PC-9 (cell line): ENCODE measurements at regions not wholly inside any gene's neighbourhood (a gene's known extent, or its start where the extent isn't known, plus 50 kb on each side); places are given as distances from the start of the nearest gene placed in this dataset.

Experiments
- BruUV-seq: library from RNA; stranded (reverse); fragments of 400-500 nt; replicated peaks from 2 replicates; lab custom pipeline; 2021; lab: Mats Ljungman, UMichigan
- CTCF ChIA-PET: fragments of 300-600 bp; sonication (Branson Sonifier 250); formaldehyde crosslinking; loops from one replicate; lab custom pipeline; 2022; ENCODE audit warnings: antibody characterized with exemption; lab: Charles Lee
- POLR2A ChIA-PET: fragments of 300-600 bp; sonication (Branson Sonifier 250); formaldehyde crosslinking; loops from one replicate; lab custom pipeline; 2022; ENCODE audit warnings: antibody characterized with exemption; ENCODE audit not compliant: unreplicated experiment; lab: Charles Lee
- DNase-seq, 2 experiments: peaks; one replicate each; pipeline versions ENCODE4 v3.0.0 to v3.0.0-alpha.2; 2015 to 2022; ENCODE audit warnings: mixed read lengths in 1 of 2
- H2AFZ ChIP-seq: fragments of 200-600 bp; sonication (generic); 2 replicates; pipeline ENCODE4 v1.8.1; 2017; ENCODE audit warnings: antibody characterized with exemption
- H3F3A ChIP-seq: fragments of 200-600 bp; sonication (generic); 2 replicates; pipeline ENCODE4 v1.8.1; 2017; ENCODE audit warnings: antibody characterized with exemption, mild to moderate bottlenecking, low read depth; ENCODE audit not compliant: insufficient read depth
- H3K27ac ChIP-seq: fragments of 200-600 bp; sonication (generic); 2 replicates; pipeline ENCODE4 v1.6.1; 2016; ENCODE audit warnings: mixed run types
- H3K27me3 ChIP-seq: fragments of 200-600 bp; sonication (generic); 2 replicates; pipeline ENCODE4 v1.6.1; 2016; ENCODE audit warnings: low read depth, mixed run types; ENCODE audit not compliant: insufficient read depth
- H3K36me3 ChIP-seq: fragments of 200-600 bp; sonication (generic); 2 replicates; pipeline ENCODE4 v1.6.1; 2016; ENCODE audit warnings: low read depth, mixed run types
- H3K4me1 ChIP-seq: fragments of 200-600 bp; sonication (generic); replicated peaks from 2 replicates; pipeline ENCODE4 v1.6.1; 2016; ENCODE audit warnings: mixed run types; ENCODE audit not compliant: insufficient read depth
- H3K4me2 ChIP-seq: fragments of 200-600 bp; sonication (generic); 2 replicates; pipeline ENCODE4 v1.6.1; 2017; ENCODE audit warnings: mixed run types
- H3K4me3 ChIP-seq: fragments of 200-600 bp; sonication (generic); 2 replicates; pipeline ENCODE4 v1.6.1; 2016; ENCODE audit warnings: mixed run types
- H3K79me2 ChIP-seq: fragments of 200-600 bp; sonication (generic); 2 replicates; pipeline ENCODE4 v1.6.1; 2017; ENCODE audit warnings: low read depth, mixed run types
- H3K9me2 ChIP-seq: fragments of 200-600 bp; sonication (generic); 2 replicates; pipeline ENCODE4 v1.8.1; 2017; ENCODE audit warnings: mild to moderate bottlenecking; ENCODE audit not compliant: insufficient read depth
- H3K9me3 ChIP-seq: fragments of 200-600 bp; sonication (generic); 2 replicates; pipeline ENCODE4 v1.8.1; 2016; ENCODE audit warnings: low read depth; ENCODE audit not compliant: insufficient read depth
- H4K20me1 ChIP-seq: fragments of 200-600 bp; sonication (generic); 2 replicates; pipeline ENCODE4 v1.8.1; 2017; ENCODE audit not compliant: insufficient read depth
- CTCF ChIP-seq: fragments of 200-600 bp; sonication (generic); conservative IDR thresholded peaks from 2 replicates; pipeline ENCODE4 v1.6.1; 2017; ENCODE audit warnings: mixed run types, antibody characterized with exemption, mild to moderate bottlenecking, moderate library complexity
- EZH2 ChIP-seq: fragments of 200-600 bp; sonication (generic); IDR thresholded peaks from 2 replicates; pipeline ENCODE4 v1.8.0; 2017; ENCODE audit warnings: antibody characterized with exemption, low read depth
- intact Hi-C: fragments of 100-400 bp; cut with micrococcal nuclease; formaldehyde crosslinking; loops from one replicate; pipeline ENCODE4 v1.10.0; 2022; ENCODE audit not compliant: unreplicated experiment

GRCh38 chr21:41579692-41580091 is 71.7 kb upstream of the TMPRSS2 start:
- Histone ChIP-seq H3K36me3 (no peaks in the 10 kb centered on the region), H3K27ac (no peak overlapping the region), H4K20me1 (no peaks in the 10 kb centered on the region), H3K9me2 (no peaks in the 10 kb centered on the region), H3K4me2 (no peak overlapping the region), H2AFZ (no peak overlapping the region), H3K4me3 (no peak overlapping the region), H3K4me1 (peaks cover 46% of the 10 kb centered on the region), H3K9me3 (peaks cover 5% of the 10 kb centered on the region), H3K79me2 (no peaks in the 10 kb centered on the region), H3F3A (peaks cover 26% of the 10 kb centered on the region; the same call in 1 of the 2 replicates), H3K27me3 (no peaks in the 10 kb centered on the region)
- no peak for DNase-seq
- intact Hi-C loops, result no loop called here
- CTCF ChIA-PET, result no interaction called here
- no TSS peak for BruUV-seq
- TF ChIP-seq EZH2, result no peak
- TF ChIP-seq CTCF, result no peak
- POLR2A ChIA-PET, result interaction anchor here (0.6 kb wide), 1 partner anchor 15 kb away, joined by 3 read pairs; no protein-coding TSS in a partner anchor

GRCh38 chr21:41578716-41579115 is 70.8 kb upstream of the TMPRSS2 start:
- Histone ChIP-seq H2AFZ (no peak overlapping the region), H3K4me3 (no peak overlapping the region), H3K9me3 (peaks cover 5% of the 10 kb centered on the region), H3K4me1 (peaks cover 37% of the 10 kb centered on the region), H4K20me1 (no peaks in the 10 kb centered on the region), H3K79me2 (no peaks in the 10 kb centered on the region), H3K4me2 (no peak overlapping the region), H3F3A (peaks cover 24% of the 10 kb centered on the region; the same call in 1 of the 2 replicates), H3K27ac (no peak overlapping the region), H3K36me3 (no peaks in the 10 kb centered on the region), H3K9me2 (no peaks in the 10 kb centered on the region), H3K27me3 (no peaks in the 10 kb centered on the region)
- intact Hi-C loops, result no loop called here
- no peak for TF ChIP-seq CTCF
- TF ChIP-seq EZH2, result no peak
- CTCF ChIA-PET, result no interaction called here
- no peak for DNase-seq
- POLR2A ChIA-PET, result no interaction called here
- no TSS peak for BruUV-seq

- no peak for DNase-seq
- peaks cover 31% of the 10 kb centered on the region for H3K4me1 ChIP-seq
- CTCF ChIA-PET, result no interaction called here
- no peaks in the 10 kb centered on the region for H3K27me3 ChIP-seq
- H3F3A ChIP-seq, result peaks cover 20% of the 10 kb centered on the region; the same call in 1 of the 2 replicates
- H2AFZ ChIP-seq, result no peak overlapping the region
- POLR2A ChIA-PET, result no interaction called here
- H3K9me2 ChIP-seq, result no peaks in the 10 kb centered on the region
- BruUV-seq, result no TSS peak
- H3K4me2 ChIP-seq, result no peak overlapping the region
- H3K79me2 ChIP-seq, result no peaks in the 10 kb centered on the region
- intact Hi-C loops, result no loop called here
- no peak overlapping the region for H3K4me3 ChIP-seq
- TF ChIP-seq CTCF (no peak), EZH2 (no peak)
- peaks cover 5% of the 10 kb centered on the region for H3K9me3 ChIP-seq
- H3K27ac ChIP-seq, result no peak overlapping the region
- H4K20me1 ChIP-seq, result no peaks in the 10 kb centered on the region
- H3K36me3 ChIP-seq, result no peaks in the 10 kb centered on the region
These were observed 70.1 kb upstream of the TMPRSS2 start for GRCh38 chr21:41578083-41578482.
